ENCODE measurements at regions not wholly inside any gene's neighbourhood (a gene's known extent, or its start where the extent isn't known, plus 50 kb on each side); places are given as distances from the start of the nearest gene placed in this dataset.

- no peak overlapping the region for H2AFZ ChIP-seq (ENCODE audit: low read depth, low read length)
- dilution Hi-C loops (cut with MboI; ENCODE audit: extremely low pct_ligation_motif_present, low sequenced_read_pairs), result no loop called here
- no peaks in the 10 kb centered on the region for H3K36me3 ChIP-seq (ENCODE audit: control insufficient read depth in 2 of 2, extremely low read depth in 1 of 2, insufficient read depth in 2 of 2, low read length in 2 of 2)
- no peak for TF ChIP-seq JUN (IDR thresholded peaks at IDR 0.05; ENCODE audit: borderline replicate concordance, insufficient read depth, insufficient read length, low read depth)
- TF ChIP-seq EZH2 (IDR thresholded peaks at IDR 0.05; ENCODE audit: borderline replicate concordance, low read depth, low read length, severe bottlenecking), result no peak
- TF ChIP-seq FOS (IDR thresholded peaks at IDR 0.05; ENCODE audit: borderline replicate concordance, insufficient read depth, low read length), result no peak
- TF ChIP-seq, protein P1, sequence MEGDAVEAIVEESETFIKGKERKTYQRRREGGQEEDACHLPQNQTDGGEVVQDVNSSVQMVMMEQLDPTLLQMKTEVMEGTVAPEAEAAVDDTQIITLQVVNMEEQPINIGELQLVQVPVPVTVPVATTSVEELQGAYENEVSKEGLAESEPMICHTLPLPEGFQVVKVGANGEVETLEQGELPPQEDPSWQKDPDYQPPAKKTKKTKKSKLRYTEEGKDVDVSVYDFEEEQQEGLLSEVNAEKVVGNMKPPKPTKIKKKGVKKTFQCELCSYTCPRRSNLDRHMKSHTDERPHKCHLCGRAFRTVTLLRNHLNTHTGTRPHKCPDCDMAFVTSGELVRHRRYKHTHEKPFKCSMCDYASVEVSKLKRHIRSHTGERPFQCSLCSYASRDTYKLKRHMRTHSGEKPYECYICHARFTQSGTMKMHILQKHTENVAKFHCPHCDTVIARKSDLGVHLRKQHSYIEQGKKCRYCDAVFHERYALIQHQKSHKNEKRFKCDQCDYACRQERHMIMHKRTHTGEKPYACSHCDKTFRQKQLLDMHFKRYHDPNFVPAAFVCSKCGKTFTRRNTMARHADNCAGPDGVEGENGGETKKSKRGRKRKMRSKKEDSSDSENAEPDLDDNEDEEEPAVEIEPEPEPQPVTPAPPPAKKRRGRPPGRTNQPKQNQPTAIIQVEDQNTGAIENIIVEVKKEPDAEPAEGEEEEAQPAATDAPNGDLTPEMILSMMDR (IDR thresholded peaks at IDR 0.05; ENCODE audit: extremely low read depth in 1 of 2, insufficient read depth in 1 of 2, low read depth in 1 of 2, low read length in 2 of 2), result no peak
- no peak for TF ChIP-seq MYC (IDR thresholded peaks at IDR 0.05; ENCODE audit: low read depth, low read length)
- TF ChIP-seq, protein P2, sequence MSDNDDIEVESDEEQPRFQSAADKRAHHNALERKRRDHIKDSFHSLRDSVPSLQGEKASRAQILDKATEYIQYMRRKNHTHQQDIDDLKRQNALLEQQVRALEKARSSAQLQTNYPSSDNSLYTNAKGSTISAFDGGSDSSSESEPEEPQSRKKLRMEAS (IDR thresholded peaks at IDR 0.05; ENCODE audit: insufficient read depth, insufficient read length), result no peak
- TF ChIP-seq POLR2A (IDR thresholded peaks at IDR 0.05; ENCODE audit: low read depth, low read length), result no peak
- no peak for TF ChIP-seq GATA2 (IDR thresholded peaks at IDR 0.05; ENCODE audit: insufficient read depth, insufficient read length, low read depth, low read length)
- no peak for TF ChIP-seq POLR2AphosphoS5 (IDR thresholded peaks at IDR 0.05; ENCODE audit: insufficient read depth, low read depth, low read length)
- no peak overlapping the region for H3K9ac ChIP-seq (replicated peaks; ENCODE audit: extremely low read depth, insufficient read depth, low read length)
- DNase-seq (ENCODE audit: low read depth, low spot score) (no peak), FAIRE-seq (no peak)
- no peak overlapping the region for H3K4me3 ChIP-seq (replicated peaks in 1 of 3; ENCODE audit: insufficient read depth in 1 of 3, low read depth in 1 of 3, low read length in 3 of 3)
- BruUV-seq (replicated peaks), result no TSS peak
- CTCF ChIA-PET, result no interaction called here
- intact Hi-C loops (cut with micrococcal nuclease), result no loop called here
- H3K9me1 ChIP-seq (replicated peaks; ENCODE audit: control insufficient read depth, extremely low read depth, insufficient read depth, low read length), result no peaks in the 10 kb centered on the region
- H3K4me1 ChIP-seq (ENCODE audit: control insufficient read depth, extremely low read depth, insufficient read depth, low read length), result no peaks in the 10 kb centered on the region
- H3K27me3 ChIP-seq (ENCODE audit: control insufficient read depth in 2 of 2, insufficient read depth in 2 of 2, low read length in 2 of 2), result peaks cover 3 to 15% of the 10 kb centered on the region in 2 experiments
- H3K79me2 ChIP-seq (ENCODE audit: control insufficient read depth, insufficient read depth, low read length), result no peaks in the 10 kb centered on the region
- POLR2A ChIA-PET, result no interaction called here
- H3K27ac ChIP-seq (ENCODE audit: insufficient read depth, low read depth, low read length), result no peak overlapping the region
- H3K4me2 ChIP-seq (ENCODE audit: insufficient read depth, low read length), result no peak overlapping the region
- no peaks in the 10 kb centered on the region for H4K20me1 ChIP-seq (replicated peaks; ENCODE audit: control insufficient read depth, extremely low read depth, insufficient read depth, low read length)
- H3K9me3 ChIP-seq (replicated peaks; ENCODE audit: control insufficient read depth, insufficient read depth, low read length), result no peaks in the 10 kb centered on the region
These were observed 141.7 kb downstream of the GPAT3 start for GRCh38 chr4:83677656-83678055.
